ENCODE measurements at regions not wholly inside any gene's neighbourhood (a gene's known extent, or its start where the extent isn't known, plus 50 kb on each side); places are given as distances from the start of the nearest gene placed in this dataset.

- Histone ChIP-seq H3K27me3 (ENCODE audit: low read depth, low read length) (peaks cover 10% of the 10 kb centered on the region; the same call in 1 of the 2 replicates), H3K4me3 (ENCODE audit: low read length) (no peak overlapping the region), H4K20me1 (ENCODE audit: insufficient read depth, low read length) (no peaks in the 10 kb centered on the region), H3K9ac (ENCODE audit: low read length) (no peak overlapping the region), H3K27ac (ENCODE audit: low read length) (no peak overlapping the region), H3K4me2 (ENCODE audit: low read length) (no peak overlapping the region), H3K9me3 (ENCODE audit: insufficient read depth, low read length) (no peaks in the 10 kb centered on the region), H3K36me3 (replicated peaks; ENCODE audit: low read depth, low read length) (no peaks in the 10 kb centered on the region), H2AFZ (ENCODE audit: low read depth, low read length) (no peak overlapping the region), H3K4me1 (ENCODE audit: low read length) (no peaks in the 10 kb centered on the region), H3K79me2 (ENCODE audit: low read length) (no peaks in the 10 kb centered on the region)
- TF ChIP-seq EZH2phosphoT487 (IDR thresholded peaks at IDR 0.05; ENCODE audit: low read depth), result no peak
- TF ChIP-seq CTCF (IDR thresholded peaks at IDR 0.05; ENCODE audit: low read depth, low read length), result no peak
These were observed 179.7 kb upstream of the TSC22D1 start for GRCh38 chr13:44755872-44756271.

- Histone ChIP-seq H2AFZ (ENCODE audit: low read depth, low read length) (no peak overlapping the region), H3K9me3 (ENCODE audit: insufficient read depth, low read length) (no peaks in the 10 kb centered on the region), H3K36me3 (replicated peaks; ENCODE audit: low read depth, low read length) (no peaks in the 10 kb centered on the region), H3K4me2 (ENCODE audit: low read length) (no peak overlapping the region), H3K27ac (ENCODE audit: low read length) (no peak overlapping the region), H3K27me3 (ENCODE audit: low read depth, low read length) (peaks cover 13% of the 10 kb centered on the region; the same call in 1 of the 2 replicates), H3K4me1 (ENCODE audit: low read length) (no peaks in the 10 kb centered on the region), H3K4me3 (ENCODE audit: low read length) (no peak overlapping the region), H3K9ac (ENCODE audit: low read length) (no peak overlapping the region), H4K20me1 (ENCODE audit: insufficient read depth, low read length) (no peaks in the 10 kb centered on the region), H3K79me2 (ENCODE audit: low read length) (no peaks in the 10 kb centered on the region)
- TF ChIP-seq CTCF (IDR thresholded peaks at IDR 0.05; ENCODE audit: low read depth, low read length) (no peak), EZH2phosphoT487 (IDR thresholded peaks at IDR 0.05; ENCODE audit: low read depth) (no peak)
These were observed 176.0 kb upstream of the TSC22D1 start for GRCh38 chr13:44752164-44752563.

GRCh38 chr13:44750630-44751029, 174.5 kb upstream of the TSC22D1 start:
- TF ChIP-seq CTCF (IDR thresholded peaks at IDR 0.05; ENCODE audit: low read depth, low read length) (no peak), EZH2phosphoT487 (IDR thresholded peaks at IDR 0.05; ENCODE audit: low read depth) (no peak)
- Histone ChIP-seq H3K9me3 (ENCODE audit: insufficient read depth, low read length) (no peaks in the 10 kb centered on the region), H3K27me3 (ENCODE audit: low read depth, low read length) (0 out of 2 replicates have a peak, but pooled peaks cover 3% of the 10 kb centered on the region), H3K27ac (ENCODE audit: low read length) (no peak overlapping the region), H2AFZ (ENCODE audit: low read depth, low read length) (no peak overlapping the region), H3K36me3 (replicated peaks; ENCODE audit: low read depth, low read length) (no peaks in the 10 kb centered on the region), H3K4me2 (ENCODE audit: low read length) (no peak overlapping the region), H3K4me1 (ENCODE audit: low read length) (no peaks in the 10 kb centered on the region), H3K79me2 (ENCODE audit: low read length) (no peaks in the 10 kb centered on the region), H3K4me3 (ENCODE audit: low read length) (no peak overlapping the region), H3K9ac (ENCODE audit: low read length) (no peak overlapping the region), H4K20me1 (ENCODE audit: insufficient read depth, low read length) (no peaks in the 10 kb centered on the region)

GRCh38 chr13:44749906-44750305, 173.8 kb upstream of the TSC22D1 start:
- Histone ChIP-seq H2AFZ (ENCODE audit: low read depth, low read length) (no peak overlapping the region), H3K9ac (ENCODE audit: low read length) (no peak overlapping the region), H3K4me2 (ENCODE audit: low read length) (no peak overlapping the region), H3K27ac (ENCODE audit: low read length) (no peak overlapping the region), H3K79me2 (ENCODE audit: low read length) (no peaks in the 10 kb centered on the region), H3K27me3 (ENCODE audit: low read depth, low read length) (0 out of 2 replicates have a peak, but pooled peaks cover 3% of the 10 kb centered on the region), H4K20me1 (ENCODE audit: insufficient read depth, low read length) (no peaks in the 10 kb centered on the region), H3K4me3 (ENCODE audit: low read length) (no peak overlapping the region), H3K4me1 (ENCODE audit: low read length) (no peaks in the 10 kb centered on the region), H3K9me3 (ENCODE audit: insufficient read depth, low read length) (no peaks in the 10 kb centered on the region), H3K36me3 (replicated peaks; ENCODE audit: low read depth, low read length) (no peaks in the 10 kb centered on the region)
- TF ChIP-seq EZH2phosphoT487 (IDR thresholded peaks at IDR 0.05; ENCODE audit: low read depth) (no peak), CTCF (IDR thresholded peaks at IDR 0.05; ENCODE audit: low read depth, low read length) (no peak)
